Neutrophil (primary cell): ENCODE measurements at regions not wholly inside any gene's neighbourhood (a gene's known extent, or its start where the extent isn't known, plus 50 kb on each side); places are given as distances from the start of the nearest gene placed in this dataset.

ENCODE experiments used
- H3K27ac ChIP-seq: fragments of 200-600 bp; sonication (generic); 2 replicates; pipeline ENCODE4 v1.5.1; 2016; ENCODE audit warnings: mild to moderate bottlenecking, moderate library complexity
- H3K27me3 ChIP-seq: fragments of 200-600 bp; sonication (generic); 2 replicates; pipeline ENCODE4 v1.6.0; 2016; ENCODE audit warnings: mild to moderate bottlenecking
- H3K36me3 ChIP-seq: fragments of 200-600 bp; sonication (generic); 2 replicates; pipeline ENCODE4 v1.5.1; 2017
- H3K4me1 ChIP-seq, 2 experiments: fragments of 200-600 bp in 1 of 2; sonication (generic) in 1 of 2; 1 replicate in 1 of 2; 2 replicates in 1 of 2; pipeline versions ENCODE4 v1.5.1 to v1.6.1; 2013 to 2016; ENCODE audit warnings: low read depth in 1 of 2, low read length in 1 of 2, mild to moderate bottlenecking in 1 of 2, moderate library complexity in 1 of 2; ENCODE audit not compliant: control insufficient read depth in 1 of 2, insufficient read depth in 1 of 2
- H3K4me3 ChIP-seq, 2 experiments: fragments of 200-600 bp in 1 of 2; sonication (generic) in 1 of 2; 1 replicate in 1 of 2; 2 replicates in 1 of 2; pipeline ENCODE4 v1.5.1; 2013 to 2016; ENCODE audit warnings: low read depth in 1 of 2, low read length in 1 of 2, mild to moderate bottlenecking in 1 of 2, moderate library complexity in 1 of 2
- H3K9me3 ChIP-seq: fragments of 200-600 bp; sonication (generic); 2 replicates; pipeline ENCODE4 v1.5.1; 2016
- CTCF ChIP-seq: fragments of 200-600 bp; sonication (generic); IDR thresholded peaks from 2 replicates; pipeline ENCODE4 v1.5.1; 2016; ENCODE audit warnings: antibody characterized with exemption

GRCh38 chr11:29959488-29959887, 57.3 kb downstream of the KCNA4 start:
- no peaks in the 10 kb centered on the region for H3K27me3 ChIP-seq
- no peaks in the 10 kb centered on the region for H3K9me3 ChIP-seq
- no peak for TF ChIP-seq CTCF
- no peak overlapping the region for H3K27ac ChIP-seq
- H3K4me1 ChIP-seq, result no peaks in the 10 kb centered on the region
- no peaks in the 10 kb centered on the region for H3K36me3 ChIP-seq
- no peak overlapping the region for H3K4me3 ChIP-seq

DNA sequence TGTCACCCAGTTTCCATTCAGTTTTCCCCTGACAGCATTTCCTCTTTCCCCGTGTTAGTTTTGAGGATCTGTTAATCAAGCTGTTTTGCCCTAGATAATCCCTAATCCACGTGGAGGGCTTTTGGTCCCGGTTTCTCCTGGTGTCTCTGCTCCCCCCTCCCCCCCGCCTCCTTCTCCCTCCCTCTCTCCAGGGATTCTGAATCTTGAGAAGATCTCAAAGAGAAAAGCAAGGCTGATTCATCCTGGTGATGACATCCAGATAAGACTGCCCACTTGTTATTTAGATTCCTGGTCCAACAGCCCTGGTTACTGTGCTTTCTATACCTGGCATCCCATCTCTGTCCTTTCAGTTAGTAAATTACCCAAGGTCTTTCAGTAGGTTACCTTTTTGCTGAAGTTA, 59.4 kb downstream of the KCNA4 start:
- no peaks in the 10 kb centered on the region for H3K27me3 ChIP-seq
- TF ChIP-seq CTCF, result no peak
- no peaks in the 10 kb centered on the region for H3K36me3 ChIP-seq
- H3K27ac ChIP-seq, result no peak overlapping the region
- H3K9me3 ChIP-seq, result no peaks in the 10 kb centered on the region
- no peaks in the 10 kb centered on the region for H3K4me1 ChIP-seq
- H3K4me3 ChIP-seq, result no peak overlapping the region

DNA sequence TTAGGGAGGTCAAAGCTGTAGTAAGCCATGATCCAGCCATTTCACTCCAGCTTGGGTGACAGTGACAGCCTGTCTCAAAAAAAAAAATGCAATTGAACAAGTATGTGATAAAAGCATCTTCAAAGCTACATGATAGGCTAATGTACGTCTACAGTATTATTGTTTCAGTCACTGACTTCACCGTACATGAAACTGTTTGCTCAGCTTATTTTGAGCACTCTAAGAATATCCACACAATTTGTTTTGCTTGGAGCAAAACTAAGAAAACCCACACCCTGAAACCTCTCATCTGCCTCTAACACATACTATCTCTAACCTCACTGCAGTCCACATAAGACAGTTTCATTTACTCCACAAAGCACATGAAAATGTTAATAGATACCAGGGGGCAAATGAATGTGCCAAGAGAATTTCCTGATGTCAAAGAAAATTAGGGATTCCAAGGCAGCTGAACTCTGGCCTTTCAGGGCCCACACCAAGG, 60.7 kb downstream of the KCNA4 start:
- no peak overlapping the region for H3K27ac ChIP-seq
- TF ChIP-seq CTCF, result no peak
- H3K4me3 ChIP-seq, result no peak overlapping the region
- no peaks in the 10 kb centered on the region for H3K27me3 ChIP-seq
- no peaks in the 10 kb centered on the region for H3K4me1 ChIP-seq
- no peaks in the 10 kb centered on the region for H3K9me3 ChIP-seq
- H3K36me3 ChIP-seq, result no peaks in the 10 kb centered on the region

DNA sequence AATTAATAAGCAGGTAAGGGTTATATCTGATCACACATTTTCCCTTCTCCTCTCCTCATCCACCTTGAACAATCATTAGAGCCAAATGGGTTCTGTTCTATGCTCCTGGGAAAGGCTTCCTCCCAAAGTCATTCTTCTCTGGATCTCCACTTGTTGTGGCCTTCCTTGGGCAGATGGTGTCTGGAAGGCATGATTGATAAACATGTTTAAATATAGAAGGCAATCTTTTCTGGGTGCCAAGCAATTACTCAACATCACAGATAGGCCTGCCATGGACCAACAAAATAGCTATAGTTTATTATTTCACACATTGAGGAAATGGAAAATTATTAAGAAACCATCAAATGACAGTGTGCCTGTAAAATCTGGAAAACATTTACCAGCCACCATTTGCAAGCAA, 73.5 kb downstream of the KCNA4 start:
- H3K9me3 ChIP-seq, result no peaks in the 10 kb centered on the region
- H3K4me3 ChIP-seq, result no peak overlapping the region
- H3K36me3 ChIP-seq, result no peaks in the 10 kb centered on the region
- H3K27me3 ChIP-seq, result no peaks in the 10 kb centered on the region
- H3K4me1 ChIP-seq, result no peaks in the 10 kb centered on the region
- H3K27ac ChIP-seq, result no peak overlapping the region
- TF ChIP-seq CTCF, result no peak

DNA sequence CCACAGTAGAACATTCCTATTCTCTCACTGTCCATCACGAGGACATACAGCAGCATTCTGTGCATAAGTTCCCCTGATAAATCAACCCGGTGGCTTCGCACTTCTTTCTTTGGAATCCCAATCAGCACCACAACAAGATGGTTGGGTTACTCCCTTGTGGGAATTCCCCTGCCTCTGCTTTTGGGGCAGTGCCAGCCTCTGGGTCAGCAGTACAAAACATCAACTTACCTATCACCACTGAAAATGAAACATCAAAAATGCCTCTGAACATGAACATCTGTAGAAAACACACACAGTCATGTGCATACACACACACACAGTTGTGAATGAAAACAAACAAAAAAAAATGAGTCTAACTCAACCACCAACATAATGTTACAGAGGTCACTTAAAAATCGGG, 79.3 kb downstream of the KCNA4 start:
- no peaks in the 10 kb centered on the region for H3K9me3 ChIP-seq
- H3K4me3 ChIP-seq, result no peak overlapping the region
- no peak for TF ChIP-seq CTCF
- no peak overlapping the region for H3K27ac ChIP-seq
- no peaks in the 10 kb centered on the region for H3K27me3 ChIP-seq
- no peaks in the 10 kb centered on the region for H3K4me1 ChIP-seq
- no peaks in the 10 kb centered on the region for H3K36me3 ChIP-seq

GRCh38 chr11:29934115-29934638, 82.7 kb downstream of the KCNA4 start:
- no peaks in the 10 kb centered on the region for H3K27me3 ChIP-seq
- no peaks in the 10 kb centered on the region for H3K4me1 ChIP-seq
- H3K36me3 ChIP-seq, result no peaks in the 10 kb centered on the region
- no peak overlapping the region for H3K4me3 ChIP-seq
- TF ChIP-seq CTCF, result no peak
- no peaks in the 10 kb centered on the region for H3K9me3 ChIP-seq
- H3K27ac ChIP-seq, result no peak overlapping the region
